Right lobe of liver (tissue), 6 donors: ENCODE measurements at regions not wholly inside any gene's neighbourhood (a gene's known extent, or its start where the extent isn't known, plus 50 kb on each side); places are given as distances from the start of the nearest gene placed in this dataset.

Experiments used
- ATAC-seq, 4 donors: fragments of 200-7000 bp; cut with Tn5 transposase; one replicate each; pipeline ENCODE4 v1.9.1; 2020; ENCODE audit warnings: mild to moderate bottlenecking in 4 of 4, moderate library complexity in 4 of 4
- DNase-seq, 3 donors: peaks; one replicate each; pipeline ENCODE4 v3.0.0-alpha.2; 2020
- H3K27ac ChIP-seq, 3 donors: fragments of 200-600 bp; one replicate each; pipeline ENCODE4 v1.8.0; 2022
- H3K27me3 ChIP-seq, 2 donors: fragments of 200-600 bp; one replicate each; pipeline ENCODE4 v1.8.0; 2022
- H3K36me3 ChIP-seq, 4 donors: fragments of 200-600 bp; sonication (generic) in 1 of 4; one replicate each; pipeline versions ENCODE4 v1.5.1 to v1.8.0; 2017 to 2022; ENCODE audit warnings: control low read depth in 1 of 4
- H3K4me1 ChIP-seq, 4 donors: fragments of 200-600 bp; sonication (generic) in 1 of 4; one replicate each; pipeline versions ENCODE4 v1.5.1 to v1.8.0; 2017 to 2022; ENCODE audit warnings: control low read depth in 1 of 4
- H3K4me3 ChIP-seq, 3 donors: fragments of 200-600 bp; one replicate each; pipeline ENCODE4 v1.8.0; 2022
- H3K9me3 ChIP-seq, 4 donors: fragments of 200-600 bp; sonication (generic) in 1 of 4; one replicate each; pipeline versions ENCODE4 v1.5.1 to v1.8.0; 2017 to 2022; ENCODE audit warnings: control low read depth in 1 of 4
- POLR2A ChIP-seq: fragments of 450-650 bp; IDR thresholded peaks from one replicate; pipeline ENCODE4 v1.6.1; 2017; ENCODE audit warnings: antibody characterized with exemption, mild to moderate bottlenecking
- WGBS: methylation state at CpG from one replicate; pipeline ENCODE4 v1.1.6; 2018; ENCODE audit warnings: low coverage, low lambda C conversion rate; ENCODE audit not compliant: insufficient coverage; ENCODE audit errors: missing lambda C conversion rate; 5-methylcytosine and 5-hydroxymethylcytosine counted together
- intact Hi-C, 2 donors: fragments of 100-400 bp; cut with DNase I; formaldehyde crosslinking; loops; one replicate each; pipeline versions ENCODE4 v1.11.2 to v1.14.1; 2022
- TF ChIP-seq, protein P1 (sequence below), 4 donors: fragments of 200-600 bp in 3 of 4; fragments of 450-650 bp in 1 of 4; IDR thresholded peaks; one replicate each; pipeline versions ENCODE4 v1.5.1 to v1.8.0; 2016 to 2022; ENCODE audit warnings: antibody characterized with exemption in 4 of 4, mild to moderate bottlenecking in 2 of 4
- donor health status: DM: no; HTN: yes; CAD: no.
- donor health status: DM: no; HTN: no; CAD: no.
- donor health status: DM: no; HTN: no; CAD: no.
- donor health status: DM: no; HTN: yes; CAD: no.
- donor health status: DM: no; HTN: yes; CAD: no.

DNA sequence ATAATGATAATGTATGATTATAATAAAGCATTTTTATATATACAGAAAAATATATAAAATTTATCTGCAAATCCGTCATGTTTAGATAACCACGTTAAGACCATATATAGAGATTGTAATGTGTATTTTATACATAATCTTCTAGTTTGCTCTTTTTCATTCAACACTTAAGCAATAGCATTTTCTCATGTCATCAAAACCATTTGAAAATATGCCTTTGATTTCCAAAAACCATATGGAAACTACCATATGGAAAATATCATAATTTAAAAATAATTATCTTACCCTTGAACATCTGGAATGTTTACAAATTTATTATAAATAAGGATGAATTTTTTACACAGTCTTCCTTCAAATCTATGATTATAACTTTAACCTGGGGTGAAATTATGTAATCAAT, 250.4 kb upstream of the NPSR1 start:
- DNase-seq (no peak), ATAC-seq (no peak)
- H3K27ac ChIP-seq = no peak overlapping the region
- H3K4me3 ChIP-seq = no peak overlapping the region
- H3K9me3 ChIP-seq = no peaks in the 10 kb centered on the region
- TF ChIP-seq POLR2A = no peak
- TF ChIP-seq, protein P1, sequence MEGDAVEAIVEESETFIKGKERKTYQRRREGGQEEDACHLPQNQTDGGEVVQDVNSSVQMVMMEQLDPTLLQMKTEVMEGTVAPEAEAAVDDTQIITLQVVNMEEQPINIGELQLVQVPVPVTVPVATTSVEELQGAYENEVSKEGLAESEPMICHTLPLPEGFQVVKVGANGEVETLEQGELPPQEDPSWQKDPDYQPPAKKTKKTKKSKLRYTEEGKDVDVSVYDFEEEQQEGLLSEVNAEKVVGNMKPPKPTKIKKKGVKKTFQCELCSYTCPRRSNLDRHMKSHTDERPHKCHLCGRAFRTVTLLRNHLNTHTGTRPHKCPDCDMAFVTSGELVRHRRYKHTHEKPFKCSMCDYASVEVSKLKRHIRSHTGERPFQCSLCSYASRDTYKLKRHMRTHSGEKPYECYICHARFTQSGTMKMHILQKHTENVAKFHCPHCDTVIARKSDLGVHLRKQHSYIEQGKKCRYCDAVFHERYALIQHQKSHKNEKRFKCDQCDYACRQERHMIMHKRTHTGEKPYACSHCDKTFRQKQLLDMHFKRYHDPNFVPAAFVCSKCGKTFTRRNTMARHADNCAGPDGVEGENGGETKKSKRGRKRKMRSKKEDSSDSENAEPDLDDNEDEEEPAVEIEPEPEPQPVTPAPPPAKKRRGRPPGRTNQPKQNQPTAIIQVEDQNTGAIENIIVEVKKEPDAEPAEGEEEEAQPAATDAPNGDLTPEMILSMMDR (IDR thresholded peaks at IDR 0.05) = no peak
- intact Hi-C loops = no loop called here
- no peaks in the 10 kb centered on the region for H3K27me3 ChIP-seq
- H3K36me3 ChIP-seq = no peaks in the 10 kb centered on the region
- no peaks in the 10 kb centered on the region for H3K4me1 ChIP-seq
- WGBS = 51% methylated on average over 2 of the region's 2 CpGs

DNA sequence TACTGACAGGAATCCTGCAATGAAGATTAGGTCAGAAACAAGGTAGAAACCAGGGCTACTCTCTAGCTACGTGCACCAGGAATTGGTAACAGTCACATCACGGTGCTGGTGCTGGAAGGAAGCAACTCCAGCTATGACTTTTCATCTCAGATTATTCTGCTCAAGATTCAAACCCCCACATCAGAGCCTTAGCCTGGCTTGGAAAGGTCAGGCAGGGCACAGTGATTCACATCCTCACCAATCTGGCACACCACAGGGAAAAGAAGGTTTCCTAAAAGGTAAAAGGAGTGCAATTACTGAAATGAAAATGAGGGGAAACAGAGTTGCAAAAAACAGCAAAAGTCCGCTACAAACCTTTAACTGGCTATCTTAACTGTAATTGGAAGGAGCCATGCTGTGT, 240.2 kb upstream of the NPSR1 start:
- H3K4me3 ChIP-seq = no peak overlapping the region
- WGBS = 42% methylated on average over 3 of the region's 3 CpGs
- no peaks in the 10 kb centered on the region for H3K36me3 ChIP-seq
- DNase-seq = no peak
- no peaks in the 10 kb centered on the region for H3K4me1 ChIP-seq
- no peaks in the 10 kb centered on the region for H3K9me3 ChIP-seq
- H3K27ac ChIP-seq = no peak overlapping the region
- no peaks in the 10 kb centered on the region for H3K27me3 ChIP-seq
- TF ChIP-seq POLR2A = no peak
- TF ChIP-seq, protein P1 (IDR thresholded peaks at IDR 0.05) = no peak
- ATAC-seq = no peak
- intact Hi-C loops = no loop called here

DNA sequence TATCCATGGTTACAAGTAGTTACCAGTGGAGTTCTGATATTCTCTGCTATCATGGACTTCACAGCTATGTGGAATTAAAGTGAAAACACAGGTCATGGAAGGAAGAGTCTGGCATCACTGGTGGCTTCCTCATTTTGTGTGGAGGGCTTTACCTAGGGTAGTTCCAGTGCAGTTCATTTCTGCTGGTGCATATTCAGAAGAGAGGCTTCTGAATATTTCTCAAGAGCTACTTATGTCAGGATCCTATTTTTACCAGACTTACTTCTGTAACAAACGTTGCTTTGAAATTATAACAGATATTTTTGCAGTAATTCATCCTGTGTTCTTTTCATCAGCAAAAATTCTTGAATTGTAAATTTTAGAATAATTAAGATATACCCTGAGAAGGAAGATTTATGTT, 236.5 kb upstream of the NPSR1 start:
- ATAC-seq = no peak
- no peak overlapping the region for H3K27ac ChIP-seq
- DNase-seq = no peak
- no peaks in the 10 kb centered on the region for H3K9me3 ChIP-seq
- no peaks in the 10 kb centered on the region for H3K27me3 ChIP-seq
- 9% methylated on average over 1 of the region's 1 CpG for WGBS
- H3K4me1 ChIP-seq = no peaks in the 10 kb centered on the region
- intact Hi-C loops = no loop called here
- TF ChIP-seq, protein P1 (IDR thresholded peaks at IDR 0.05) = no peak
- TF ChIP-seq POLR2A = no peak
- H3K36me3 ChIP-seq = no peaks in the 10 kb centered on the region
- H3K4me3 ChIP-seq = no peak overlapping the region

DNA sequence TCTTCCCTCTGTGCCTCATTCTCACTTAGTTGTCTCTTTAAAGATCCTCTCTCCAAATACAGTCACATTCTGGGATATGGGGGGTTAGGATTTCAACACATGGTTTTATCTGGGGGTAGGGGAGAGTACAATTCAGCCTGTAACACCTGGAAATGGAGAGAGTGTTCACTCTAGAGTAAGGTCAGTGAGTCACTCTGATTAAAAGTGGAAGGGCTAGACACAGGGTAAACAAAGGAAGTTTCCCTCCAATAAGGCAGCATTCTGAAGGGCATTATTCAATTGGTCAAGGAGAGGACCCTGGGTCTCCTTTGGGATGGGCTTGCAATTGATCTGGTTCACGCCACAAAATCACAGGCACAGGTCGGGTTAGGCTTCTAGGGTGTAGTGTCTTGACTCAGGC, 232.8 kb upstream of the NPSR1 start:
- Histone ChIP-seq H3K4me1 (no peaks in the 10 kb centered on the region), H3K36me3 (no peaks in the 10 kb centered on the region), H3K27me3 (no peaks in the 10 kb centered on the region), H3K4me3 (no peak overlapping the region), H3K9me3 (no peaks in the 10 kb centered on the region), H3K27ac (no peak overlapping the region)
- intact Hi-C loops = no loop called here
- TF ChIP-seq, protein P1 (IDR thresholded peaks at IDR 0.05) = no peak
- no peak for TF ChIP-seq POLR2A
- no peak for ATAC-seq
- no peak for DNase-seq
- 38% methylated on average over 2 of the region's 2 CpGs for WGBS

DNA sequence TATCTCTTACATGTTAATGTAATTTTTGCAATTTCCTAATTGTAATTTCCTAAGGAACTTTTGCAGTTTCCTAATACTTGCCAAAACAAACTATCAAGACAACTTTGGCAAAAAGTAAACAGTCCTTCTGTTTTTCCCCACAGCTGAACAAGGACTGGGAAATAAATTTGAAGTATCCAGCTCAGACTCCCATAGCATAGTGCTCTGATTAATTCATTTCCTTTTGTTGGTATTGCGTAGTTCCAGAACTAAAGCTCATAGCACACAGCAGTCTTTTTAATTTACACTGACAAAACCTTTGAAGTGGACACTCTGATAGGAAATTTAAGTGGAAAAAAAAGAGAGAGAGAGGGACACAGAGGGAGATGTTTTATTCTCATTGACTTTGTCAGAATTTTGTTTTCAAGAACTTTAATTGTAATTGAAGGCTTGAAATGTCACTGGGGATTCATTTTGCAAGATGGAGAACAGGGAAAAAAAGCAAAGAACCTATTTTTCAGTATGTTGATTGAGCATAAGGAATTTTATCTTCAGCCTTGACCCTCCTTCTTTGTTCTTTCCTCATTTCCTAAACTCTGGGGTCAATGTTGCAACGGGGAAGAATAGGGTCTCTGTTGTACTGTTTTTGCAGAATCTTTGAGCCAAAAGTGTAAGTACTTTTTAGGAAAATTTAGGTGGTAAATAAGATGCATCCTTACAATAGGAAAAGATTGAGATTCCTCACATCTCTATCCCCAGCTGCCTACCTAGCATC, 232.2 kb upstream of the NPSR1 start:
- no peak for TF ChIP-seq POLR2A
- TF ChIP-seq, protein P1 (IDR thresholded peaks at IDR 0.05) = no peak
- 57% methylated on average over 2 of the region's 2 CpGs for WGBS

More for the DNA sequence above, 232.2 kb upstream of the NPSR1 start:
- Histone ChIP-seq H3K27ac (no peak overlapping the region), H3K9me3 (no peaks in the 10 kb centered on the region), H3K4me1 (no peaks in the 10 kb centered on the region), H3K36me3 (no peaks in the 10 kb centered on the region), H3K4me3 (no peak overlapping the region), H3K27me3 (no peaks in the 10 kb centered on the region)
- intact Hi-C loops = no loop called here
- no peak for ATAC-seq
- DNase-seq = no peak
